IMR-90 (cell line): ENCODE measurements at regions not wholly inside any gene's neighbourhood (a gene's known extent, or its start where the extent isn't known, plus 50 kb on each side); places are given as distances from the start of the nearest gene placed in this dataset.

ENCODE experiments used
- ATAC-seq: fragments of 200-7000 bp; cut with Tn5 transposase; 2 replicates; pipeline ENCODE4 v1.9.1; 2020; ENCODE audit warnings: low read depth, mild to moderate bottlenecking, moderate library complexity
- BruUV-seq: library from RNA; stranded (reverse); fragments of 400-500 nt; replicated peaks from 2 replicates; lab custom pipeline; 2021; lab: Mats Ljungman, UMichigan
- CTCF ChIA-PET: fragments of 300-600 bp; formaldehyde crosslinking; extraction: SDS; loops from one replicate; lab custom pipeline; 2021; ENCODE audit warnings: antibody characterized with exemption; lab: Yijun Ruan, JAX
- POLR2A ChIA-PET: fragments of 300-600 bp; sonication (Branson Sonifier 250); formaldehyde crosslinking; loops from one replicate; lab custom pipeline; 2022; ENCODE audit warnings: antibody characterized with exemption; ENCODE audit not compliant: unreplicated experiment; lab: Charles Lee
- DNase-seq: peaks from one replicate; pipeline ENCODE4 v3.0.0; 2013
- H2AFZ ChIP-seq: replicated peaks from 2 replicates; pipeline ENCODE3; 2013; ENCODE audit warnings: low read length, mild to moderate bottlenecking; ENCODE audit not compliant: poor library complexity
- H2AK5ac ChIP-seq: 2 replicates; pipeline ENCODE4 v1.6.1; 2013; ENCODE audit warnings: low read depth, low read length, inconsistent platforms
- H2AK9ac ChIP-seq: replicated peaks from 2 replicates; pipeline ENCODE3; 2013; ENCODE audit warnings: mild to moderate bottlenecking, low read depth, low read length, moderate library complexity; ENCODE audit not compliant: poor library complexity
- H2BK120ac ChIP-seq: 2 replicates; pipeline ENCODE4 v1.6.1; 2013; ENCODE audit warnings: low read depth, low read length, inconsistent platforms
- H2BK15ac ChIP-seq: 3 replicates; pipeline ENCODE4 v1.6.1; 2013; ENCODE audit warnings: low read depth, low read length, inconsistent platforms
- H2BK20ac ChIP-seq: 2 replicates; pipeline ENCODE4 v1.6.1; 2013; ENCODE audit warnings: low read depth, mild to moderate bottlenecking, inconsistent platforms, low read length, moderate library complexity
- H2BK5ac ChIP-seq: 2 replicates; pipeline ENCODE4 v1.6.1; 2013; ENCODE audit warnings: mild to moderate bottlenecking, low read depth, low read length, inconsistent platforms; ENCODE audit not compliant: poor library complexity, severe bottlenecking
- H3K14ac ChIP-seq: replicated peaks from 2 replicates; pipeline ENCODE4 v1.6.1; 2013; ENCODE audit warnings: low read depth, low read length, inconsistent platforms
- H3K18ac ChIP-seq: 2 replicates; pipeline ENCODE4 v1.6.1; 2013; ENCODE audit warnings: low read depth, low read length, control low read depth
- H3K23ac ChIP-seq: 2 replicates; pipeline ENCODE4 v1.6.1; 2013; ENCODE audit warnings: low read depth, low read length, inconsistent platforms
- H3K27ac ChIP-seq: 2 replicates; pipeline ENCODE4 v1.5.1; 2013; ENCODE audit warnings: mild to moderate bottlenecking, control low read depth, low read length; ENCODE audit not compliant: insufficient read depth
- H3K27me3 ChIP-seq: 2 replicates; pipeline ENCODE4 v1.6.1; 2013; ENCODE audit warnings: low read length; ENCODE audit not compliant: control insufficient read depth, insufficient read depth
- H3K36me3 ChIP-seq: 2 replicates; pipeline ENCODE4 v1.6.1; 2013; ENCODE audit warnings: low read length, mixed read lengths; ENCODE audit not compliant: control insufficient read depth, insufficient read depth
- H3K4ac ChIP-seq: 2 replicates; pipeline ENCODE4 v1.6.1; 2013; ENCODE audit warnings: low read depth, low read length, inconsistent platforms
- H3K4me1 ChIP-seq: 2 replicates; pipeline ENCODE4 v1.6.1; 2013; ENCODE audit warnings: low read length, mixed read lengths; ENCODE audit not compliant: control insufficient read depth, insufficient read depth
- H3K4me2 ChIP-seq: 2 replicates; pipeline ENCODE4 v1.6.1; 2013; ENCODE audit warnings: low read depth, mild to moderate bottlenecking, control low read depth, low read length, moderate library complexity
- H3K4me3 ChIP-seq: 2 replicates; pipeline ENCODE4 v1.5.1; 2013; ENCODE audit warnings: low read depth, mild to moderate bottlenecking, control low read depth, low read length, moderate library complexity; ENCODE audit not compliant: insufficient read depth
- H3K56ac ChIP-seq: 2 replicates; pipeline ENCODE4 v1.6.1; 2013; ENCODE audit warnings: low read length, inconsistent platforms; ENCODE audit not compliant: insufficient read depth; ENCODE audit errors: extremely low read depth
- H3K79me1 ChIP-seq, 2 experiments: 2 replicates each; pipeline ENCODE4 v1.6.1; 2013; ENCODE audit warnings: low read length in 2 of 2, inconsistent platforms in 1 of 2, low read depth in 1 of 2
- H3K9ac ChIP-seq: 2 replicates; pipeline ENCODE4 v1.6.1; 2013; ENCODE audit warnings: low read depth, low read length, control low read depth
- H3K9me1 ChIP-seq: 2 replicates; pipeline ENCODE4 v1.6.1; 2013; ENCODE audit warnings: low read length, inconsistent platforms; ENCODE audit not compliant: insufficient read depth
- H3K9me3 ChIP-seq: 2 replicates; pipeline ENCODE4 v1.6.1; 2013; ENCODE audit warnings: low read length; ENCODE audit not compliant: control insufficient read depth, insufficient read depth
- H4K20me1 ChIP-seq: 2 replicates; pipeline ENCODE4 v1.6.1; 2013; ENCODE audit warnings: low read length, inconsistent platforms; ENCODE audit not compliant: insufficient read depth
- H4K5ac ChIP-seq: 2 replicates; pipeline ENCODE4 v1.6.1; 2013; ENCODE audit warnings: mild to moderate bottlenecking, low read depth, low read length, control low read depth
- H4K8ac ChIP-seq, 2 experiments: 2 replicates each; pipeline ENCODE4 v1.6.1; 2013; ENCODE audit warnings: low read depth in 2 of 2, low read length in 2 of 2, control low read depth in 1 of 2, inconsistent platforms in 1 of 2
- H4K91ac ChIP-seq: 2 replicates; pipeline ENCODE4 v1.6.1; 2013; ENCODE audit warnings: low read depth, low read length, inconsistent platforms; ENCODE audit not compliant: insufficient read depth
- BHLHE40 ChIP-seq: fragments of 150-350 bp; IDR thresholded peaks from 2 replicates; pipeline ENCODE4 v1.6.1; 2016; ENCODE audit warnings: mild to moderate bottlenecking, low read depth, low read length
- CEBPB ChIP-seq: IDR thresholded peaks from 2 replicates; pipeline ENCODE4 v1.6.1; 2012; ENCODE audit warnings: low read depth, low read length, improper control_type of control experiment
- CHD1 ChIP-seq: IDR thresholded peaks from 2 replicates; pipeline ENCODE4 v1.6.1; 2012; ENCODE audit warnings: low read depth, low read length, improper control_type of control experiment
- FOS ChIP-seq: fragments of 150-350 bp; IDR thresholded peaks from 2 replicates; pipeline ENCODE4 v1.6.1; 2016; ENCODE audit warnings: low read depth, low read length
- MAFK ChIP-seq: IDR thresholded peaks from 2 replicates; pipeline ENCODE4 v1.6.1; 2012; ENCODE audit warnings: low read depth, low read length, improper control_type of control experiment
- MAZ ChIP-seq: IDR thresholded peaks from 2 replicates; pipeline ENCODE4 v1.6.1; 2012; ENCODE audit warnings: low read depth, mild to moderate bottlenecking, low read length, improper control_type of control experiment, moderate library complexity, borderline replicate concordance
- MXI1 ChIP-seq: IDR thresholded peaks from 2 replicates; pipeline ENCODE4 v1.6.1; 2012; ENCODE audit warnings: low read depth, mild to moderate bottlenecking, low read length, moderate library complexity, borderline replicate concordance
- NFE2L2 ChIP-seq: fragments of 150-350 bp; IDR thresholded peaks from 2 replicates; pipeline ENCODE4 v1.6.1; 2016; ENCODE audit warnings: low read depth, mild to moderate bottlenecking, low read length
- POLR2A ChIP-seq: IDR thresholded peaks from 2 replicates; pipeline ENCODE4 v1.6.1; 2012; ENCODE audit warnings: mild to moderate bottlenecking, low read depth, low read length
- RAD21 ChIP-seq: IDR thresholded peaks from 2 replicates; pipeline ENCODE4 v1.6.1; 2012; ENCODE audit warnings: low read length, improper control_type of control experiment
- RCOR1 ChIP-seq: IDR thresholded peaks from 2 replicates; pipeline ENCODE4 v1.6.1; 2012; ENCODE audit warnings: mild to moderate bottlenecking, low read length, improper control_type of control experiment; ENCODE audit not compliant: insufficient replicate concordance
- RFX5 ChIP-seq: IDR thresholded peaks from 2 replicates; pipeline ENCODE4 v1.8.0; 2012; ENCODE audit warnings: low read depth, mild to moderate bottlenecking, low read length, moderate library complexity
- SMC3 ChIP-seq: fragments of 150-350 bp; IDR thresholded peaks from 2 replicates; pipeline ENCODE4 v1.6.1; 2016; ENCODE audit warnings: low read depth, mild to moderate bottlenecking, antibody characterized with exemption, low read length, moderate library complexity
- WGBS, 2 experiments: methylation state at CpG; one replicate each; pipeline versions ENCODE4 v1.1.5 to v1.1.7; 2013; ENCODE audit warnings: missing lambda C conversion rate in 2 of 2; ENCODE audit not compliant: insufficient read length in 1 of 2; ENCODE audit errors: extremely low coverage in 2 of 2; 5-methylcytosine and 5-hydroxymethylcytosine counted together
- dilution Hi-C: fragments of 300-500 bp; cut with HindIII; formaldehyde crosslinking; loops from one replicate; pipeline ENCODE4 v1.14.3; 2018; ENCODE audit warnings: low sequenced_read_pairs; ENCODE audit not compliant: unreplicated experiment
- in situ Hi-C: fragments of 300-500 bp; cut with MboI; formaldehyde crosslinking; loops from 3 replicates; pipeline ENCODE4 v1.14.3; 2019; ENCODE audit warnings: low sequenced_read_pairs, inconsistent platforms, mixed read lengths
- intact Hi-C: fragments of 100-400 bp; cut with micrococcal nuclease; formaldehyde crosslinking; loops from 2 replicates; pipeline ENCODE4 v1.10.0; 2022
- TF ChIP-seq, protein P1 (sequence below): fragments of 150-350 bp; IDR thresholded peaks from 2 replicates; pipeline ENCODE4 v1.6.1; 2017; ENCODE audit warnings: mild to moderate bottlenecking, antibody characterized with exemption, low read length, low read depth
- TF ChIP-seq, protein P2 (sequence below): conservative IDR thresholded peaks from 2 replicates; pipeline ENCODE4 v1.5.1; 2012; ENCODE audit warnings: mild to moderate bottlenecking, low read depth, low read length, improper control_type of control experiment
- TF ChIP-seq, protein P3 (sequence below): fragments of 150-350 bp; IDR thresholded peaks from 2 replicates; pipeline ENCODE4 v1.6.1; 2016; ENCODE audit warnings: low read depth, mild to moderate bottlenecking, low read length, moderate library complexity, borderline replicate concordance

DNA sequence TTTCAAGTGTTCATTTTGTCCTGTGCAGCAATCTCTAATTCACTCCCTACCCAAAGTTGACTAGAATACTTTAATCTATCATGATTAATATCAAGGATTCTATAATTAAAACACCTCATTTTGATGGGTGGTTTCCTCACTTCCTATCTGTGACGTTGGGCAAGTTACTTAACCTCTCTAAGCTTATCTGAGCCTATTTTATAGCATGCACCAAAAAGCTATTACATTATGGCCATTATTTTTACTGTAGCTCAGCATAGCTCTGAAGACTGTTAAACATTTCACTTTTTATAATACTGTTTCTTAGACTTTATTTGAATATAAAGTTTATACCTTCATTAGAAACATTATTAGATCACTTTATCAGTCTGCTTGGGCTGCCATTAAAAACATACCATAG is 579.6 kb upstream of the NXPH2 start:
- Histone ChIP-seq H3K27ac (no peak overlapping the region), H3K4me1 (no peaks in the 10 kb centered on the region), H3K23ac (no peak overlapping the region), H2AK9ac (no peak overlapping the region), H3K14ac (no peak overlapping the region), H4K20me1 (no peaks in the 10 kb centered on the region), H2AK5ac (no peak overlapping the region), H3K79me1 (no peaks in the 10 kb centered on the region), H3K56ac (no peak overlapping the region), H2BK20ac (no peak overlapping the region), H3K9me3 (0 out of 2 replicates have a peak, but pooled peaks cover 2% of the 10 kb centered on the region), H2BK5ac (no peak overlapping the region), H3K18ac (no peak overlapping the region), H2BK15ac (no peak overlapping the region), H3K9ac (no peak overlapping the region), H2AFZ (no peak overlapping the region), H4K8ac (no peak overlapping the region), H3K4me2 (no peak overlapping the region), H3K36me3 (no peaks in the 10 kb centered on the region), H4K5ac (no peak overlapping the region), H3K27me3 (no peaks in the 10 kb centered on the region), H3K4me3 (no peak overlapping the region), H3K4ac (no peak overlapping the region), H4K91ac (no peak overlapping the region), H2BK120ac (no peak overlapping the region), H3K9me1 (no peaks in the 10 kb centered on the region)
- TF ChIP-seq BHLHE40: no peak
- no peak for TF ChIP-seq CEBPB
- no peak for TF ChIP-seq RFX5
- no peak for TF ChIP-seq MAFK
- no peak for TF ChIP-seq SMC3
- TF ChIP-seq, protein P1, sequence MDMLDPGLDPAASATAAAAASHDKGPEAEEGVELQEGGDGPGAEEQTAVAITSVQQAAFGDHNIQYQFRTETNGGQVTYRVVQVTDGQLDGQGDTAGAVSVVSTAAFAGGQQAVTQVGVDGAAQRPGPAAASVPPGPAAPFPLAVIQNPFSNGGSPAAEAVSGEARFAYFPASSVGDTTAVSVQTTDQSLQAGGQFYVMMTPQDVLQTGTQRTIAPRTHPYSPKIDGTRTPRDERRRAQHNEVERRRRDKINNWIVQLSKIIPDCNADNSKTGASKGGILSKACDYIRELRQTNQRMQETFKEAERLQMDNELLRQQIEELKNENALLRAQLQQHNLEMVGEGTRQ: no peak
- TF ChIP-seq, protein P2, sequence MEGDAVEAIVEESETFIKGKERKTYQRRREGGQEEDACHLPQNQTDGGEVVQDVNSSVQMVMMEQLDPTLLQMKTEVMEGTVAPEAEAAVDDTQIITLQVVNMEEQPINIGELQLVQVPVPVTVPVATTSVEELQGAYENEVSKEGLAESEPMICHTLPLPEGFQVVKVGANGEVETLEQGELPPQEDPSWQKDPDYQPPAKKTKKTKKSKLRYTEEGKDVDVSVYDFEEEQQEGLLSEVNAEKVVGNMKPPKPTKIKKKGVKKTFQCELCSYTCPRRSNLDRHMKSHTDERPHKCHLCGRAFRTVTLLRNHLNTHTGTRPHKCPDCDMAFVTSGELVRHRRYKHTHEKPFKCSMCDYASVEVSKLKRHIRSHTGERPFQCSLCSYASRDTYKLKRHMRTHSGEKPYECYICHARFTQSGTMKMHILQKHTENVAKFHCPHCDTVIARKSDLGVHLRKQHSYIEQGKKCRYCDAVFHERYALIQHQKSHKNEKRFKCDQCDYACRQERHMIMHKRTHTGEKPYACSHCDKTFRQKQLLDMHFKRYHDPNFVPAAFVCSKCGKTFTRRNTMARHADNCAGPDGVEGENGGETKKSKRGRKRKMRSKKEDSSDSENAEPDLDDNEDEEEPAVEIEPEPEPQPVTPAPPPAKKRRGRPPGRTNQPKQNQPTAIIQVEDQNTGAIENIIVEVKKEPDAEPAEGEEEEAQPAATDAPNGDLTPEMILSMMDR: no peak
- no peak for TF ChIP-seq FOS
- no peak for TF ChIP-seq RAD21
- no peak for TF ChIP-seq POLR2A
- TF ChIP-seq NFE2L2: no peak
- TF ChIP-seq CHD1: no peak
- no peak for TF ChIP-seq RCOR1
- TF ChIP-seq MAZ: no peak
- TF ChIP-seq, protein P3, sequence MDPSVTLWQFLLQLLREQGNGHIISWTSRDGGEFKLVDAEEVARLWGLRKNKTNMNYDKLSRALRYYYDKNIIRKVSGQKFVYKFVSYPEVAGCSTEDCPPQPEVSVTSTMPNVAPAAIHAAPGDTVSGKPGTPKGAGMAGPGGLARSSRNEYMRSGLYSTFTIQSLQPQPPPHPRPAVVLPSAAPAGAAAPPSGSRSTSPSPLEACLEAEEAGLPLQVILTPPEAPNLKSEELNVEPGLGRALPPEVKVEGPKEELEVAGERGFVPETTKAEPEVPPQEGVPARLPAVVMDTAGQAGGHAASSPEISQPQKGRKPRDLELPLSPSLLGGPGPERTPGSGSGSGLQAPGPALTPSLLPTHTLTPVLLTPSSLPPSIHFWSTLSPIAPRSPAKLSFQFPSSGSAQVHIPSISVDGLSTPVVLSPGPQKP: no peak
- TF ChIP-seq MXI1: no peak
- no TSS peak for BruUV-seq
- ChIA-PET POLR2A (no interaction called here), CTCF (no interaction called here)
- intact Hi-C loops: no loop called here
- dilution Hi-C loops: no loop called here
- no peak for ATAC-seq
- WGBS, 2 experiments: no CpG with 5 or more reads among the region's 1 CpG
- DNase-seq: no peak
- in situ Hi-C loops: no loop called here
